Dermis microvascular lymphatic vessel endothelial cell (primary cell): ENCODE measurements at regions not wholly inside any gene's neighbourhood (a gene's known extent, or its start where the extent isn't known, plus 50 kb on each side); places are given as distances from the start of the nearest gene placed in this dataset.
"Not testable (repeated sequence)": the region's sequence is repeated elsewhere in the genome, so short reads cannot be mapped to it uniquely, and the experiment has no call there.

Source experiments
- DNase-seq, 2 donors: peaks; one replicate each; pipeline versions ENCODE4 v3.0.0 to v3.0.0-alpha.2; 2010; ENCODE audit warnings: low read depth in 2 of 2

DNA sequence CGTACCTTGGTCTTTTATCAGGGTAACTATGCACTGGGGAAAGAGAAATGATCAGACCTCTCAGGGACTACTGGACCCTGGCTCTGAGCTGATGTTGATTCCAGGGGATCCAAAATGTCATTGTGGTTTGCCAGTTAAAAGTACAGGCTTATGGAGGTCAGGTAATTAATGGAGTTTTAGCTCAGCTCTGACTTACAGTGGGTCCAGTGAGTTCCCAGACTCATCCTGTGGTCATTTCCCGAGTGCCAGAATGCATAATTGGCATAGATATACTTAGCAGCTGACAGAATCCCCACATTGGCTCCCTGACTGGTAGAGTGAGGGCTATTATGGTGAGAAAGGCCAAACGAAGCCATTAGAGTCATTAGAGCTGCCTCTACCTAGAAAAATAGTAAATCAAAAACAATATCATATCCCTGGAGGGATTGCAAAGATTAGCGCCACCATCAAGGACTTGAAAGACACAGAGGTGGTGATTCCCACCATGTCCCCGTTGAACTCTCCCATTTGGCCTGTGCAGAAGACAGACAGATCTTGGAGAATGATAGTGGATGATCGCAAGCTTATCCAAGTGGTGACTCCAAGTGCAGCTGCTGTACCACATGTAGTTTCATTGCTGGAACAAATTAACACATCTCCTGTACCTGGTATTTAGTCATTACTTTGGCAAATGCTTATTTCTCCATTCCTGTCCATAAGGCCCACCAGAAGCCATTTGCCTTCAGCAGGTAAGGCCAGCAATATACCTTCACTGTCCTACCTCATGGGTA is 152.4 kb downstream of the THBS2 start:
- no peak for DNase-seq

DNA sequence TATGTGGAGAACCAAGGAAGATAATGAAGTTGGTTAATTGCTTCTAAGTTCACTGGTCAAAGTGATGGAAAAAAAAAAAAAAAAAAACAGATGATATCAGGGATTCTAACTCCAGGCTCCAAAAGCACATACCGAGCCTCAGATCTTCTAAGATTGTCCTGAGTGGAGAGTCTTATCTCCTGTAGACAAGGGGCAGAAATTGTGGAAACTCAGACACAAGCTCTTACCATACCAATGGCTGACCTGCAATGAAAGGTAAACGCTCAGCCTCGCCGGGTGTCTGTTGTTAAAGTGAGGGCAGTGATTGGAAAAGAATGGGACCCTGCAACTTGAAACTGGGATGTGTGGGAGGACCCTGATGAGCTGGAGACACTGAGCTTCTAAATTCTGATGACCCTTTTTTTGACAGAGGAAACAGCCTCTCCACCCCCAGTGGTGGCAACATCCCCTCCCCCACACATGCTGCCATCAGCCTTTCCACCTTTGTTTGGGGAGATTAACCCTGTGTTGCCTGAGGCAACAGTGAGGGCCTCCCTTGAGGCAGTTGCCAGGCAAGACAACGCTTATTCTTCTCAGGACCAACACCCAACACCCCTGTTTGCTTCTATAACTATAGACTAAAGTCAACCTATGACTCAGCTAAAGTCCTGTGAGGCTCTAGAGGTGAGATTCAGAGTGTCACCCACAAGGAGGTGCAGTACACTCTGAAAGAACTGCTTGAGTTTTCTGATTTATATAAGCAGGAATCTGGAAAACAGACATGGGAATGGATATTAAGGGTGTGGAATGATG is 154.0 kb downstream of the THBS2 start:
- no peak for DNase-seq

DNA sequence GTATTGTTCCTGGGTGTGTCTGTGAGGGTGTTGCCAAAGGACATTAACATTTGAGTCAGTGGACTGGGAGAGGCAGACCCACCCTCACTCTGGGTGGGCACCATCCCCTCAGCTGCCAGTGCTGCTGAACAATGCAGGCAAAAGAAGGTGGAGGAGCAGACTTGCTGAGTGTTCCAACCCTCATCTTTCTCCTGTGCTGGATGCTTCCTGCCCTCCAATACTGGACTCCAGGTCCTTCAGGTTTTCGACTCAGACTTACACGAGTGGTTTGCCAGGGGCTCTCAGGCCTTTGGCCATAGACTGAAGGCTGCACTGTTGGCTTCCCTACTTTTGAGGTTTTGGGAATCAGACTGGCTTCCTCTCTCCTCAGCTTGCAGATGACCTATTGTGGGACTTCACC is 155.0 kb downstream of the THBS2 start:
- DNase-seq = not testable (repeated sequence)

DNA sequence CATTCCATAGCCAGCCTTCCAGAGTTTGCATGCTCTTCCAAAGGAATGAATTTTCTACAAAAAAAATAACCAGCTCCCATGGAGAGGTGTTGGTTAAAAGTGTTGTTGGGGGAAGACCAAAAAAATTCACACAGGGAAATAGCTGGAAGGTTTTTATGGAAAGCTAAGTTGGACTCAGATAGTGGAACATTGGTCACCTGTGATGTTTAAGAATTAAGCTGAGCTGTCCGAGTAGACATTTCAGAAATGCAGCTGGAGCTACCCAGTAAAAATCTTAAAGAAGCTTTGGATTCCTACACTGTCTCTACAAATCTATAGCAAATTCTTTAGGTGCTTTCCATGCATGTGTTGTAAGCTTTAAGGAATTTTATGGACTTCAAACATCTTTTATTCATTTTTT is 155.5 kb downstream of the THBS2 start:
- no peak for DNase-seq

DNA sequence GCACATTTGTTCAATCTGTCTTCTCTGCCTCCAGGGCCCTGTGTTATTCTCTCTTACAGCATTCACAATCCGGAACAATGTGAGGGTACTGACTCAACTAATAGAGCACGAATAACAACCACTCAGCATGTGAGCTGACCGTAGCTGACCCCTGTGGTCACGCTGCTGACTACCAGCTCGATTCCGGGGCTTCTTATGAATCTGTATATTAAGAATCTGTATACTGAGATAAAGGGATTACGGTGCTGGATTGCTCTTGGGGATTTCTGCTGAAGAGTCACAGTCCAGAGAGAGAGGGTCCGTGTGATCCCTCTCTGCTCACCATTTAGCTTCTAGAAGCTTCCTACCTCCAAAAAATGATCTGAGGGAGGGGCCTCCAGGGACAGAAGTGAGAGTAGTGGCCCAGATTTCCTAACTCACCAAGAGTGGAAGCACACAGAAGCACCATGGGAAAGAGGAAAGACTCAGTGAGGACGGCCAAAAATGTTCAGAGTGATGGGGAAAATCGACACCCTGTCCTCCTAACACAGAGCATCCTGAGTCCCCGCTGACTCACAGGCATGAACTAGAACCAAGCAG is 156.2 kb downstream of the THBS2 start:
- DNase-seq = peak in 1 of 2 donors; percentile 4

DNA sequence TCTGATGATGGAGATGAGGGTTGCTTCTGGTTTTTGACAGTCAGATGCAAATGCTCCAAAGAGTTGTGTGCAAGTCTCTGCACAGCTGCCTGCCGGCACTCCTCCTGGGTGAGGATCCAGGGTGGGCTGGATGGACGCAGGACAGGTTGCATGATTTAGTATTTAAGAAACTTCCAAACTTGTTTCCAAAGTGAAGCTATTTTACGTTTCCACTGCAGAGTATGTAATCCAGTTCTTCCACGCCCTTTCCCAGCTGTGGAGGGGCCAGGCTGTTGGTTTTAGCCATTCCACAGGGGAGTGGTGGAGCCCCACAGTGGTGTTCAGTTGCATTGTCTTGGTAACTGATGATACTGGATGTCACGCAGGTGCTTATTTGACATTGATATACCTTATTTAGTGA is 157.3 kb downstream of the THBS2 start:
- no peak for DNase-seq

DNA sequence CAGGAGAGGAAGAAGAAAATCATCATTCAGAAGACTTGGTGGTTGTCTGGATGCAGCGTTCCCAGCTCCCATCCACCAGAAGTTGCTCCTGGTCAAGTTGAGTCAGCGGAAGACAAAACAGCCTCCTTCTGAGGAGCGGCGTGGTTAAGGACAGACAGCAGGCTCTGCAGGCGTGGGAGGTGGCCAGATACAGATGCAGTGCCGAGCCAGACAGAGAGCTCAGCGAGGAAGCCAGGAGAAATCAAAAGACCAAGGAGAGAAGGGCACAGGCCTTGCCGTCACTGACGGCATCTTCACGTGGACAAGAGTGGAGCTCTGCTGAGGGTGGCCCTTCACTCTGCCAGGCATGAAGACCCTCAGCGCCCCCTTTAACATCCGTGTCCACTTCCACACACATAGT is 158.5 kb downstream of the THBS2 start:
- DNase-seq = no peak

DNA sequence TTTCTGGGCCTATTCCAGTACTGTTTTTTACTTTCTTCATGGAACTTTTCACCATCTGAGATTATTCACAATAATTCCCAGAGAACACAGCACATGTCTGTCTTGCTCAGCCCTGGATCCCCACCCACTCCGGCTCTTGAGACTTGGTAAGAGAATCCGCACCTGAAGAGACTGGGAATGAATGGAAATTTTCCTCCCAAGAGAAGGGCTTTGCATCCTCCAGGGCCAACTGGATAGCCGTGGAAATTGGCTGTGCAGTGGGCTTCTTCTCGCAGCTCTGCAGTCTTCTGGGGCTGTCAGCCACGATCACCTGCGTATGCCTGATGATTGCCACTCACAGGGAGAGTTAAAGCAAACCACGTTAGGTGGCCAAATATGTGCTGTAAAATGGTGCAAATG is 159.1 kb downstream of the THBS2 start:
- DNase-seq = no peak

DNA sequence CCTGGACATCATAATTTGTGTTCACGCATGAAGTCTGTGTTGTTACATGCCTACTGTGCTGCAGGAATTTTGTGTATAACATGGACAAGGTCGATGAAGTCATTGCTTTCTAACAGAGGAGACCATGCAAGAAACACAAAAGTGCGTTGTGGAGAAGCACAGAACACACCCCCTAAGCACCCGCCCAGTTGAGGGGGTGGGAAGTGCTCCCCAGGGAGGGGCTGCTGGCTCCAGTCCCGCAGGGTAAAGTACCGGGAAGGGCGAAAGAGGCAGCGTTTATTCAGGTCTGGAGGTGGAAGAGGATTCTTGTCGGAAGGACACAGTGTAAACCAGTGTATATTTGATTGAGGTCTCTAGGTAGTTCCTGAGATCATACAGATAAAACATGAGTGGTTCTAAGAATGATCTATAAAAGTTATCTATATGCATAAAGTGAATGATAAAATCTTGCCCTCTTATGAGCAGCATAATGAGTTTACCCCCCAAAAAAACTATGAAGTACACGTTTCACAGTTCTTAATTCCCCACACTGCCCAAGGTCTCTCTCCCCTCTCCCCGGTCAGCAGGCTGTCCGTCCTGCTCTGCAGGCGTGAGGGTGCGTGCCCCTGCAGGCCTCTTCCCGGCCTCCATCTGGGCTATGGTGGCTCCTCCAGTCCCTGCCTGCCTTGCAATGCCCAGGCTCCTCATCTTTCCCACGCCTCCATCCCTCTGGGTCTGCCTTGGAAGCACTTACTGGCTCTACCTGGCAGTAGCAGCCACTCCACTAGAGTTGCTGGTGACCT is 159.7 kb downstream of the THBS2 start:
- no peak for DNase-seq

DNA sequence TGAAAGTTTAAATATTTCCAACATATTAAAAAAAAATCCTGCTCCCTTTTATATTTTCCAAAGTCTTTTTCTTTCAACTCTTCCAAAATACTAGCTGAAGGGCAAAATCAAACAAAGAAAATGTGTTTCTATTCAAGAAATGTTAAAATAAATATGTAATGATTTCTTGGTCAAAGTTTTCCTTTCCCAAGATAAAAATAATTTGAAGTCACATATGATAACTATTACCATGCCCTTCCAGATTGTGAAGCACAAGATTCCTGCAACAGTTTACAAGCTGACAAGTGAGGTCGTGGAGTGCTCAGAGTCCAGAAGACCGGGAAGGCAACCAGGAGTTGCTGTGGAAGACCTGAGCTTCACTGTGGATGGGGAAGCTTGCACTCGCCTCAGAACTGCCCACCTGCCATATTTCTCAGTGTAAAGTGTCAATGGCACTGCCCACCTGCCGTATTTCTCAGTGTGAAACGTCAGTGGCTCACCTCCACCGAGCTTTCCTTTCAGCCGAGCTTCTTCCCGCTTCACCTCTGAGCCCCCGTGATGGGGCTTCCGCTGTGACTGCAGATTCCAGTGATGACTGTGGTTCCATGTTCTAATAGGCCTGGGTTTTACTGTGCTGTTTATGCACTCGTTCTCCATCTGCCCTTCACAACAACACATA is 160.5 kb downstream of the THBS2 start:
- no peak for DNase-seq

DNA sequence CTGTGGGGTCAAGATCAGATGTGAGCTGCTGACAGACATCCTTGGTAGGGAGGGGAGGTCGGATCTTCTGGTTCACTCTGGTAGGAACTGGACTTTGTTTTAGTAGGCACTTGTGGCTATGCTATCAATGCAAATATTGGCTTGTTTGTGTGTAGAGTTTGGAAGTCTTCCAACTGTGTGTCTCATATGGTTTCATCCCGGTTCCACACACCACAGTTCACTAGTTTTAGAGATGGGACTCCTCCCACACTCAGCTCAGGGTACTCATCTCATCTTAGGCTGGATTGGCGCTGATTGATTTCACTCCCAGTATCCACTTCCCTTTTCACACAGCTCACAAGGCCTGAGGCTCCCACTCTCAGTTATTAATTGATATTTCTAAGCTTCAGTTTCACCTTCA is 161.3 kb downstream of the THBS2 start:
- DNase-seq = no peak

DNA sequence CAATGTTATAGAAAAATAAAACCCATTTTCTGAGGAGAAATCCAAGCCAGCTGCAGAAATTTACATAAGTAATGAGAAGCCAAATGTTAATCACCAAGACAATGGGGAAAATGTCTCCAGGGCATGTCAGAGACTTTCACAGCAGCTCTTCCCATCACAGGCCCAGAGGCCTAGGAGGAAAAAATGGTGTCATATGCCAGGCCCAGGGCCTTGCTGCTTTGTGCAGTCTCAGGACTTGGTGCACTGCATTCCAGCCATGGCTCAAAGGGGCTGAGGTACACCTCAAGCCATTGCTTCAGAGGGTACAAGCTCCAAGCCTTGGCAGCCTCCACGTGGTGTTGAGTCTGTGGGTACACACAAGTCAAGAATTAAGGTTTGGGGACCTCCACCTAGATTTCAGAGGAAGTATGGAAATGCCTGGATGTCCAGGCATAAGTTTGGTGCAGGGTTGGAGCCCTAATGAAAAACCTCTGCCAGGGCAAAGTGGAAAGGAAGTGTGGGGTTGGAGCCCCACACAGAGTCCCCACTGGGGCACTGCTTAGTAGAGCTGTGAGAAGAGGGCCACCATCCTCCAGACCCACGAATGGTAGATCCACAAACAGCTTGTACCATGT is 163.0 kb downstream of the THBS2 start:
- not testable (repeated sequence) for DNase-seq

DNA sequence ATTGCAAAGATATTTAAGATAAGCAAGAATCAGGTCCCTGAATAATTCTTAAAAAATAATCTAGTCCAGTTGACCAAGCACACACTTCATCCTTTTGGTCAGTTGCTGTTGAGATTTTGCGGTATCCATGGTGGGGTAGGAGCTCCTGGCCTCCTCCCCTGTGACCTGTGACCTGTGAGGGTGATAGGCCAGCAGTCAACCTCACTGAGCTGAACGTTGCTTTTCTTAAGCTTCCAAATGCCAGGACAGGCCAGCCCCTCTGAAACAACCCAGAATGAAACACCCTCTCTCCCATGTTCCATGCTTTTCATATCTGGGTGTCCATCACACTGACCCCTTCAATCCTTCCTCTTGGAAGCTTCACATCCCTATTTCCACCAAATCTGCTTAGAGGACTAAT is 164.9 kb downstream of the THBS2 start:
- DNase-seq = no peak

DNA sequence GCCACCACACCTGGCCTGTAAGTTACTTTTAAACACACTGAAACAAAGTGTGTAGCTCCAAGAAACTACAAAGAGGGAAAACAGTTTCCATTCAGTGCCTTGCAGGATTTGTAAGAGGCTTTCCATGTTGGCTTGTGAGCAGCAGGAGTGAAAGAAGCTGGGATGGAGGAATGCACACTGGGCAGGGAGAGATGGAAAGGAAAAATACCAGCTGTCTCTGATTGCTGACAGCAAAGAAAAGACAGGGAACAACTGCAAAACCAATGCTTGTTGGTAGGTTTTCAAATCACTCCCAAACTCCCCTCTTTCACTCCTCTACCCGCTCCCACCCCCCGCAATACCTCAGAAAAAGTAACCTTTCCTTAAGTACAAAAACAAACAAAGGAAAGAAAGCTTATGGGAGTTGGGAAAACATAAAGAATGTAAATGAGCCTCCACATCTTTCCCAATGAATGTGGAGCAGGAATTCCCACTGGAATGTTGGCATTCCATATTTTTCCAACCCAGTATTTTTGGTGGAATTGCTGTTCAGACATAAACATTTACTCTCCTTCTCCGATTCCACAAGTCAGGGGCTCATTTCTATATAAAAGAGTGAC is 166.1 kb downstream of the THBS2 start:
- no peak for DNase-seq

DNA sequence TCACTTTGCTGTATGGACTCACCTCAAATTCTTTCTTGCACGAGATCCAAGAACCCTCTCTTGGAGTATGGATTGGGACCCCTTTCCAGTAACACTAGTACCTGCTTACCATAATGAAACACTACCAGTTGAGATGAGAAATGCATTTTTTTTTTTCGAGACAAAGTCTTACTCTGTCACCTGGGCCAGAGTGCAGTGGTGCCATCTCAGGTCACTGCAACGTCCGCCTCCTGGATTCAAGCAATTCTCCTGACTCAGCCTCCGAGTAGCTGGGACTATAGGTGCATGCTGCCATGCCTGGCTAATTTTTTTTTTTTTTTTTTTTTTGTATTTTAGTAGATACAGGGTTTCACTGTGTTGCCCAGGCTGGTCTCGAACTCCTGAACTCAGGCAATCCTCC is 167.0 kb downstream of the THBS2 start:
- DNase-seq = not testable (repeated sequence)

DNA sequence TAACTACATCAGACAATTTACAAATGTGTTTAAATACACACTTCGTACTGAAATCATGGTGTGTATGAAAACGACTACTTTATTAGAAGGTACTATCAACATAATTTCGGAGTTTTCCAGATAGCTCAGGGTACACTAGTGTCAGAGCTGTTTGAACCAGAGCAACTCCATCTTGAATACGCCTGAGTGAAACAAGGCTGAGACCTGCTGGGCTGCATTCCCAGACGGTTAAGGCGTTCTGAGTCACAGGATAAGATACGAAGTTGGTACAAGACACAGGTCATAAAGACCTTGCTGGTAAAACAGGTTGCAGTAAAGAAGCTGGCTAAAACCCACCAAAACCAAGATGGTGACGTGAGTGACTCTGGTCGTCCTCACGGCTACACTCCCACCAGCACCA is 167.6 kb downstream of the THBS2 start:
- DNase-seq = no peak

DNA sequence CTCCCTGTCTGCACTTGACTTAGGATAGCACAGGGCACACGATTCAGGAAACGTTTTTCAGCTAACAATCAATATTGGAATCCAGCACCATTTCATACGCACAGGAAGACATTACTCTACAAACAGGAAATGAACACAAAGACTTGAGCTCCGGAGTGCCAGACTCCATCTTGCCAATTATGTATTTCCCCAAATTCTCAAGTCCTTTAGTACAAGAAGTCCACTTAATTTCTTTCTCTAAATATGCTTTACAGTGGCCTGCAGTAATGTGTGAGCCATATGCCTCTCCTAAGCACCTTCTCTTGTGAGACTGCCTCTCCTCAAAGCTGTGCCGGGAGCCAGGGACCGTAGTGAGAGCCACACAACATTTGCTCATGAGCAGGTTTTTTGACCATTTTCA is 168.2 kb downstream of the THBS2 start:
- DNase-seq = peak in 1 of 2 donors; percentile 26

DNA sequence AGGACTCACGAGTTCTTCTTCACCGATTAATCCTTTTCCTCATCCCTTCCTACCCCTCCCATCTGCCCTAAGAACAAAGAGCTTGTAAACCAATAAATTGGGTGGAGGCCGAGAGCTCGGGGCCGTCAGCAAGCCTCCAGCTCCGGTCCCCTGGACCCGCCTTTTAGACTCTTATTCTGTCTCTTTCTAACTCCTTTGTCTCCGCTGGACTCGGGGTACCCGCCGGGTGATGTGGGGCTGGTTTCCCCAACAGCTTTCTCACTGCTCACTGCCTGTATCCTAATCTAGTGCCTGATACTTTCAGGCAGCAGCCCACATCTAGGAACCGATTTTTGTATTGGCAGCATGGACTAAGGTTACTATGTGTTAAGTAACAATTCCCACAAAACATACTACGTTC is 169.1 kb downstream of the THBS2 start:
- not testable (repeated sequence) for DNase-seq

DNA sequence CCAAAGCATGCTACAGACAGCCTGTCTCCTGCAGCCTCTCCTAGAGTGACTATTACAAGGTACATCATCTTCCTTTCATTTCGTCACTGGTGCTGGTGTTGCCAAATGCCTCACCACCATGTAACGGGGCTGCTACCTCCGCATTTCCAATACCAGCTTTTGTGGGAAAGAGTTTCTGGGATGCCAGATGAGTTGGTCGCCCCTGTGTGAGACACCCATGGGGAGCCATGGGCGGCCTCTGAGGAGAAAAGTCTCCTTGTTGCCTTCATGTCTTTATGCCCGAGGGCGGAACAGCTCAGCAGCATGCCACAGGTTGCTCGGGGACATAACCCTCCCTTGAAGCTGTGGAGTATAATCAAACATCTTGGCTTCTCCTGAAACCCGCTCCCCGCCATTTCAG is 169.6 kb downstream of the THBS2 start:
- DNase-seq = no peak

DNA sequence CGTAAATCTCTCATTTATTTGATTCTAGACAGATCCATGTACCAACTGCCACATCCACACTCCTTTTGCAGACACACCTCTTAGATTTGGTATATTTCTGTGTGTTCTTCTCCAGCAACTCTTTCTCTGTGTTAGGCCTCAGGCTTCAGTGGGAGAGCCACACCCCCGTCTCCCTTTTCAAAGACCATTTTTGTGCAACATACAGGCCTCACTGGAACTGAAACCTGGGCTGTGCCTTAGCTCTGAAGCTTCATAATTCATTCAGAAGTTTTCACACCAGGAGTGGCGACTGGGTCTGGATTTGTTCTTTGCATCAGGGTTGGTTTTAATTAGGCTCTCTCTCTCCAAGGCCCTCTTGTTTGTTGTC is 170.2 kb downstream of the THBS2 start:
- no peak for DNase-seq
